OCI-LY1 (cell line): ENCODE measurements at regions not wholly inside any gene's neighbourhood (a gene's known extent, or its start where the extent isn't known, plus 50 kb on each side); places are given as distances from the start of the nearest gene placed in this dataset.

Experiments used
- EZH2 ChIP-seq: fragments of 200-600 bp; sonication (generic), shearing (Covaris generic); IDR thresholded peaks from 2 replicates; pipeline ENCODE4 v1.8.0; 2017; ENCODE audit warnings: borderline replicate concordance, mixed run types, mild to moderate bottlenecking, antibody characterized with exemption, low read length, moderate library complexity, mixed read lengths
- TF ChIP-seq, protein P1 (sequence below): fragments of 200-600 bp; sonication (generic), shearing (Covaris generic); IDR thresholded peaks from 2 replicates; pipeline ENCODE4 v1.5.1; 2017; ENCODE audit warnings: mild to moderate bottlenecking, antibody characterized with exemption, low read length, moderate library complexity, mixed read lengths

DNA sequence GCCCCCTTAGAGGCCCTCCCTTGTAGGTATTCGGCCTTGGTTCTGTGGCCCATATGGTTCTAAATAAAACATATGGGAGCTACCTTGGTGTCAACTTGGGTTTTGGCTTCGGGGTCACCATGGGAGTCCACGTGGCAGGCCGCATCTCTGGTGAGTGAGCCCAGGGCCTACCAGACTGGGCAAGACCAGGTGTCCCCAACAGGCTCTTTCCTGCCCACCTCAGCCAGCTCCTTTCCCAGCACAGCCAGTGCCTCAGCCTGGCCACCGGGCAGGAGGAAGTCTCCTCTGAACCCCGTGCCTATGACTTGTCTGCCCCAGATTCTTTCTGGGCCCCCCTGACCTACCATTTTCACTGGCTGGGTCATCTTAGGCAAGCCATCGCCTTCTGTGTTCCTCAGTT is 268.8 kb upstream of the TEKT4 start:
- TF ChIP-seq, protein P1, sequence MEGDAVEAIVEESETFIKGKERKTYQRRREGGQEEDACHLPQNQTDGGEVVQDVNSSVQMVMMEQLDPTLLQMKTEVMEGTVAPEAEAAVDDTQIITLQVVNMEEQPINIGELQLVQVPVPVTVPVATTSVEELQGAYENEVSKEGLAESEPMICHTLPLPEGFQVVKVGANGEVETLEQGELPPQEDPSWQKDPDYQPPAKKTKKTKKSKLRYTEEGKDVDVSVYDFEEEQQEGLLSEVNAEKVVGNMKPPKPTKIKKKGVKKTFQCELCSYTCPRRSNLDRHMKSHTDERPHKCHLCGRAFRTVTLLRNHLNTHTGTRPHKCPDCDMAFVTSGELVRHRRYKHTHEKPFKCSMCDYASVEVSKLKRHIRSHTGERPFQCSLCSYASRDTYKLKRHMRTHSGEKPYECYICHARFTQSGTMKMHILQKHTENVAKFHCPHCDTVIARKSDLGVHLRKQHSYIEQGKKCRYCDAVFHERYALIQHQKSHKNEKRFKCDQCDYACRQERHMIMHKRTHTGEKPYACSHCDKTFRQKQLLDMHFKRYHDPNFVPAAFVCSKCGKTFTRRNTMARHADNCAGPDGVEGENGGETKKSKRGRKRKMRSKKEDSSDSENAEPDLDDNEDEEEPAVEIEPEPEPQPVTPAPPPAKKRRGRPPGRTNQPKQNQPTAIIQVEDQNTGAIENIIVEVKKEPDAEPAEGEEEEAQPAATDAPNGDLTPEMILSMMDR = no peak
- TF ChIP-seq EZH2 = no peak
